NOMO-1 treated with DMSO at 0.1 percent for 48 hours (cell line): ENCODE measurements at regions not wholly inside any gene's neighbourhood (a gene's known extent, or its start where the extent isn't known, plus 50 kb on each side); places are given as distances from the start of the nearest gene placed in this dataset.

ENCODE experiments used
- DNase-seq: peaks from one replicate; lab custom pipeline; 2025; ENCODE audit not compliant: unreplicated experiment; lab: John Stamatoyannopoulos, UW

DNA sequence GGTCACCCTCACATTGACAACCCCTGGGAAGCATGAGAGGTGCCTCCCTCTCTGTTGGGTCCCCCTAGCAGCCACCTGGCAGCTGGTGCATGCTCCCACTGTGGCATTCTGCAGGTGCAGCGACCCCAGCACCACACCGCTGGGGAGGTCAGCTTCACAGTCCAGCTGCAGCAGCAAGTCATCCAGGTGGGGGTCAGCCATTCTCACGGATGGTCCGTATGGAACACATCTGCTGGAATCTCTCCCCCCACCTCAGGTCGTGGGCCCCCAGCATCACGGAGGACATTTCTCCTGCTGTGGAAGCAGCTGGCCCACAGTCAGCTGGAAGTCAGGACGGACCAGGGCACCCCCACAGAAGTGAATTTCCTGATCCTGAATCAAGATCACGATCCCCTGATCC lies 201.3 kb downstream of the COG6 start:
- no peak for DNase-seq

DNA sequence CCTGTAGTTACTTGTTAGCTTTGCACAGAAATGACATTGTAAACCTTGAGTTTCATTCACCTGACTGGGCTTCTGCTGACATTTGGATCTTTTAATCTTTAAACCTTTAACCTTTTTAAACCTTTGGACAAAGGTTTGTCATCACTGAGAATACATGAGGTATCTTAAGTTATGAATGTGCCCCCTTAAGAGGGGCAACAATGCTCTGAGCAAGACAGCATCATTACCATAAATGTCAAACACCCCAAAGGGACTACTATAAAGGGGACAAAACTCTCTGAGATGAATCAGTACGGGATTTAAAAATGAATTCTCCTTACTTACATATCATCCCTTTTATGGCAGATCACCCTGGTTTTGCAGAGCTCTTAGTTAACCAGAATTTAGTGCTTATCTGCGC lies 203.3 kb downstream of the COG6 start:
- DNase-seq = no peak

DNA sequence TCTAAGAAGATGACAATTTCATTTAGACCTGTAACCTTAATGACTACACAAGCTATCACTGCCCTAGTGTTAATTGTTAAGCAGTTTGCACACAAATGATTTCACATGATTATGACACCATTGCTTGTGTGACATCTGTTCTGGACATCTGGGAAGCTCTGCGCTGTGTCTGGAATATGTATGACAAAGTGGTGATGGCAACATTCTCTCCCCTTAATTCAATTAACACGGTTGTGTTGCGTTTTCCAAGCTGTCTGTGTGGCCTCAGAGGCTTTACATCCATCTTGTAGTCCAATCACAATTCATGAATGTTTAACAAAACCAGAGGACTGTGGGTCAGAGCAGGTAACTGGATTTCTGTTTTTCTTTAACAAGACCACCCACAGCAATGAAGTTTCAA lies 204.4 kb downstream of the COG6 start:
- no peak for DNase-seq

DNA sequence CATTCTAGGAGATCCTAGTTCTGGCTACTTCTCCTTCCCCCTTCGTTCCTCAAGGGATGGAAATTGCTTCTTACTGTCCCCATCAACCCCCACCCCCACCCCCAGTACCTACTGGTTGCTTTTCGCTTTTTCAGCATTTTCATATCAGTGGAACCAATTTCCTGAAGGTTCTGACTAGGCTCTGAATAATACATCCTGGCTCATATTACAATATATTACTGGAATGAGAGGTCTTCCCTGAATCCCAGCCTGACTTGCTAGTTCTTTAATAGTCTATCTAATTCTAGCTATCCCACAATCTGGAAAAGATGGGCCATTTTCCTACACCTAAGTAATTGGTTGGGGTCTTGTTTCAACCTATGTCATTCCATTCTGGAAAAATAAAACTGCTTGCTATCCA lies 207.4 kb downstream of the COG6 start:
- DNase-seq = no peak

DNA sequence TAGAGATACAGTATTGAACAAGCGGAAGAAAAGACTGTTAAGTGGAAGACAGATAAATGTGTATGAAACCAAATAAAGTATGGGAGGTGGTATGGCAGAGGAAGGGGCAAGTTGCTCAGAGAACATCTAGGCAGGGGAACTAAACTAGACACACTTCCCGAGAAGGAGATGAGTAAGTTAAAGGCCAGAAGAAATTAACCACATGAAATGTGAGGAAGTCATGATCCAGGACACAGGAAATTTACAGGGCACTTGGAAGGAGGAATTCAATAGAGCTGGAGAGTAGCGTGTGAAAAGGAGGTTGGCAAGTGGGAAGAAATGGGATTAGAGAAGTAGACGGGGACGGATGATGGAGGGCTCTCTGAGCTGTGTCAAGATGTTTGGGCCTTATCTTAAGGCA lies 208.8 kb downstream of the COG6 start:
- DNase-seq = no peak

DNA sequence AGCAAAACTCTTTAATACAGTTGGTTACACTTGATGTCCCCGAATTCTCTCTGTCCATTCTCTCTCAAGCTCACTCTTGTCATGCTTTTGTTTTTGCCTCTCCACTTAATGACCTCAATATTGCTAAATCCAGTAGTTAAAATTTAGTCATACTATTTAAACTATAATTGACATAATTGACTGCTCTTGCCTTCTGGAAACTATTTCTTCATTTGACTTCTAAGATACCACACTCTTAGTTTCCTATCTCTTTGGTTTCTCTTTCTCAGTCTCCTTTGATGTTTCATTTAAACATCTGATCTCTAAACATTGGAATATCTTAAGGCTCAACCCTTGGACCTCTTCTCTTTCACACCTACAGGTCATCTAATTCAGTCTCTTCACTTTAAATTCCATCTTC lies 211.3 kb downstream of the COG6 start:
- DNase-seq = peak; percentile 21

DNA sequence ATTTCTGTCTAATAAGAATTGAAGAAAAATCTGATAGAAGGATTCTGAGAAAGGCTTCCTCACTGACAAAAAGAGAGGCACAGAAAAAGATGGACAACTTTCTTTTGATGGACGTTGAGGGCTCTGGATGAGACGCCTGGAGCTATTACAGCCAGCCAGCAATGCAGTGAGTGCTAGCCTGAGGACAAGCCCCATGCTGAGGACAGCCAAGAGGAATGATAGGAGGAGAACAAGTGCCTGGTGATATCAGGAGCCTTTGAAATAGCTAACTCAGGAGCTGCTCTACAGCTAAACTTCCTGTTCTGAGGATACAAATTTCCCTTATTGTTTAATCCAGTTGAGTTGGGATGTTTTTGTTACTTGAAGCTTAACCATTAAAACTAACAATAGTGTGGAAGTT lies 212.3 kb downstream of the COG6 start:
- no peak for DNase-seq

DNA sequence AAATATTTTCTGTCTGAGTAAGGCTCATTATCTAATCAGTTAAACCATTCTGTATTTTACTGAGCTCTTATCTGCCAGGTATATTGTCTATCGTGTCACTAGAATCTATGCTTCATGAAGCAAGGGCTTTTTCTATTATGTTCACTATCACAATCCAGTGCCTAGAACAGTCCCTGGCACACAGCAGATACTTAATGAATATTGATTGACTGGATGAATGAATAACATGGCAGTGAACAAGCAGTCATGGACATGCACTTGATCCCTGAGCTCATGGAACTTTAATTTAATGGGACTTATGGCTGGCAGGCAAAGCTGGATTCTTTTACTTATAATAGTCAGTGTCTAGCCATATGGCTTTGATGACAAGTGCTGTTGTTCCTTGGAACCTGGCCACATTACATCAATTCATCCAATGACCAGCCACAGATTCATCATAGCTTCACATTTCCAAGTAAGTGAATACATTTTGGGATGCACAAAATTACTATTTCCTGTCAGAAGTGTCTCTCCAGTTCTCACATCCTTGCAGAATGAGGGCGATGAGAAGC lies 214.8 kb downstream of the COG6 start:
- no peak for DNase-seq

DNA sequence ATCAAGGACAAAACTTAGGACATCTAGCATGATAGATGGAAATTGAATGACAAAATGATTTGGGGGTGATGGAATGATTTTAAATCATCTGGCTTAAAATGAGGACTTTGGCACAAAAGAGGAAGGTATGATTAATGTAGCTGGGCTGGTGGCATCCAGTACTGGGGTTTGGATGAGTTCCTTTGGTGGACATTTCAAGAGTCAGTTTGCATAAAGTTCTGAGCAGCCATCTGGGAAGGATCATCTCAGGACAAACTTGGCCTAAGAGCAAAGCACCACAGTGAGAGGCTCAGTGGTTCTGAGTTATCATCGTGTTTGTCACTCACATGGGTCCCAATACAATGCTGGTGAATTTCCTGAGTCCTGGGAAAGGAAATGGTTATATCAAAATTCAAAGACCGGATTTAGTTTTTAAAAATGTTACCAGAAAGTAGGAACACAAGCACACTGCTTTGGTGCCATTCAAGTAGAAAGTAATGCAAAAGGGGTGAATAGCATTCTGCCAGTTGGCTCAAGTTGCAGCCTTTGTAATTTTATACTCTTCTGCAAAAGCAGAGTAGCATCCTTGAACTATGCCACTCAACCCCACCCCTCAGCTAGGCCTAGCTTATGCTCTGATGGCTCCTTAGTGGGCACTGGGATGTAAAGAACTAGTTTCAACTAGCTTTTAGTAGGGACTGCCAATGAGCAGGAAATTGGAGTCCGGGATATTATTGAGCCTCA lies 219.0 kb downstream of the COG6 start:
- no peak for DNase-seq

DNA sequence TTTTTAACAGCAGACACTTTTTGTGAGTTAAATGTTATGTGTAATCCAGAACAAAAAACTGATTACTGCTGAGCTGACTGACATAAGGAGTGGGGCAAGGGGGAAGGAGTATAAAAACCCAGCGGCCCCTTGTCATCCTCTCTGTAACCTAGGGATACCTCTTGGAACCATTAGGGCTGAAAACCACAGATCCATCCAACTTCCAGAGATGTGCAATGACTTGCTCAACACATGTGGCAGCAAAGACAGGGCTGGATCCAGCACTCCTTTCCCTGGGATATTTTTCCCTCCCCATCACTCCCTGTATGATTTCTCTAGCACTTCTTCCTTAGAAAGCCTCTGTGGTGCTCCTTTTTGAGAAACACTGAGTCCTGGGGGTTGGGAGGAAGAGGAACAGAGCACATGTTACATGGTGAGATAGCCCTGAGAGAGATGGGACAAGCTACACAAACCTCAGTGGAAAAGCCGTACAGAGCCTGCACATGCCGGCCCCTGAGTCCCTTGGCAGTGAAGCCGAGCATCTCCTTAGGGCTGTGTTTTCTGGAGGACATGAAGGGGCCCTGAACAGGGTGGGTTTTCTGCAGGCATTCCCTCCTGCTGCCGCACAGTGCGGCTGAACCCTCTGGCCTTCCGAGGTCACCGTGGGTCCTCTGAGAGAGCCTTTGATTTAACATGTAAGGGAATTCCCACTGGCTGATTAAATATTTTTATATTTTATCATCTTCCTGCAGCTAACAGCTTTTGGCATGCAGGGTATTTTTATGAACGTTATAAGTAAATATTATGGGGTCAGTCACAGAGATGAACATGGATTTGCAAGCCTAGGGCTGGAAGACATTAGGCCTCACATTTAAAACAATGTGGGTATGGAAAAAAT lies 219.9 kb downstream of the COG6 start:
- no peak for DNase-seq

DNA sequence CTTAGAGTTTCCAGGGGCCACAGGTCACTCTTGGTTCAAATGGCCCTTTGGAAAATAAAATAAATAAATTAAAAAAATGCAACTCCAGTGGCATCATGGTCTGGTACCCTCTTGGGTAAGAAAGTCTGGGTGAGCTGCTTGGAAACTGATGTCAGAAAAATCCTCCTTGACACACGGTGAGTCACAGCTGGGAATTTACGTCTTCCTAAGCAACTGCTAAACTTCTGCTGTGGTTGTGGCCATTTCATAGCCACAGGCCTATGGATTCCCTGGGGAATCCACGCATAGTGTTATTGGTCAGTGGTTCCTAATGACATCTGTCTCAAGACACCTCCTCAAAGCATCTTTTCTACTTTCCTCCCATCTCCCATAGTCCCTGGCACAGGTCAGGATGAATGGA lies 220.8 kb downstream of the COG6 start:
- no peak for DNase-seq

DNA sequence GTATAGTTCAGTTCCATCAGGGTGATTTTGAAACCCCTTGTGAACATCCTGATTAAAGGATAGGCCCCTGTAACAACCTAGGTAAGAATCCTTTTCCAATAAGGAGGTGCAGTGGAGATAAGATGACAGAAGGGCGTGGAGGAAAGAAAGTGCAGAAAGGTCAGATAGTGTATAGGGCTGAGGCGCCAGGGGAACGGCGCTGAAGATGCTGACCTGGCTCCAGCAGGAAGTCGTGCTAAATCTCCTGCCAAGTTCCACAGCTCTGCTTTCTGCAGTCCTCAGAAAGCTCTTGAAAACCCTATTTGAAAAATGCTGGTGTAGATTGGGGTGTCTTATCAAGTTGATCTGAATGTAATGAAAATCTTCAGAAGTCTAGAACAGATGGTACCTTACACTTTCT lies 221.7 kb downstream of the COG6 start:
- DNase-seq = no peak

DNA sequence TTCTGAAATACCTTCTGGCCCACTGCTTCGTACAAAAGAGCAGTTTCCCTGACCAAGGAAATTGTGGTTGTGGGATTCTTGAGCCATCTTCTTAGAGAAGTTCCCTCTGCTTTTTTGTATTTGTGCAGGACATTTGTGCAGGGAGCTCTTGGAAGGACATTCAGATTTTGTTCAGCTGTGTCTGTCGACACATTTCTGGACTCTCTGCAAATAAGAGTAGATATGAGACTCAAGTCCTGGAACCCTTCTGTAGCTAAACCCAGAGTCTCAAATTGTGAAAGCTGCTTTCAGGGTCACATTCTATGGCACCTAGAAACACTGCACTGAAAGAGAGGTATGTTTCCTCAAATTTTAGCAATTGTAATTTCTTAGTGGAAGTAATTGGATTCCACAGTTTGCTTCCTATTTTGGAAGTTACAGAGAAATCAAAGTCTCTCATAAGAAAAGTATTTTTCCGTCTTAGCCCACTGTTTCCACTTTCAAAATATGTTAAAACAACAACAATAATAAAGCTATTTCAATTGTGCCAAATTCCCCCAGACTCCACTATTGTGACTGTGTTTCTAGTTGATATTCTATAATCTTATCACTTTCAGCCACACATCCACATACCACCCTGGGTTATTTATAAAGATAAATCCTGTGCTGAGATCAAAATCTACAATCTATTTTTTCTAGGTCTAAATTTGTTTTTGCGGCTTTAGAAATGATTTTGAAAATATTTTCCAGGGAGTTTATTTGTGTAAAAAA lies 224.0 kb downstream of the COG6 start:
- DNase-seq = no peak

DNA sequence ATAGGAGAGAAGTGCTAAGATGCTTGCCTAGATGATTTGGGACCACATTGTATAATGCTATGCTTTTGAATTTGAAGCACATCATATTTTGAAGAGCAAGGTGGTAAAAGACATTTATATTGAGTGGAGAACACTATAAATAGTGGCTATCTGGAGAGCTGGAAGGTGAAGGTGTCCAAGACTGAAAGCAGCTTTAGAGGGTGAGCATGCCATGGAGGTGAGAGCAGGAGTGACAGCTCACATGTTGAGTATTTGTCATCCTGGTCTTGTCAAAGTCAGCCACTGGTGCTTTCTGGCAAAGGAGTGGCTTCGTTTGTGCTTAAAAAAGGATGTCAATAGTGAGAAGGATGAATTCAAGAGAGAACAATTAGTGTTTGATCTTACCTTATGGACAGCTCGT lies 225.9 kb downstream of the COG6 start:
- no peak for DNase-seq

DNA sequence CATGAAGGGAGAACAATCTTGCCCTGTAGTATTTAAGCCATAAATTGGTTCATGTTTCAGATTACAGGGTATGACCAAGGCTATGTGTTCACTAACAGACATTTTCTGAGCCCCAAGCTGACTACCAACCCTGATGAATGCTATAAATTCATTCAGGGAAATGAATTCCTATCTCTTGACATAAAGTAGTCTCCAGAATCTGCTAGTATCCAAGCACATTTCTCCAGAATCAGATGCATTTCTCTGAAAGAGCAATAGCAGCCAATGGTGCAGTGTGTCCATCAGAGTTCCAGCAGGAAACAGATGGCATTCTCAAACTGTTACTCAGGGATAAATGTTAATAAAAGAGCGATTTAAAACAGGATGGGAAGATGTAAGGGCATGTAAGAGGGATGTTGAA lies 226.4 kb downstream of the COG6 start:
- DNase-seq = no peak

DNA sequence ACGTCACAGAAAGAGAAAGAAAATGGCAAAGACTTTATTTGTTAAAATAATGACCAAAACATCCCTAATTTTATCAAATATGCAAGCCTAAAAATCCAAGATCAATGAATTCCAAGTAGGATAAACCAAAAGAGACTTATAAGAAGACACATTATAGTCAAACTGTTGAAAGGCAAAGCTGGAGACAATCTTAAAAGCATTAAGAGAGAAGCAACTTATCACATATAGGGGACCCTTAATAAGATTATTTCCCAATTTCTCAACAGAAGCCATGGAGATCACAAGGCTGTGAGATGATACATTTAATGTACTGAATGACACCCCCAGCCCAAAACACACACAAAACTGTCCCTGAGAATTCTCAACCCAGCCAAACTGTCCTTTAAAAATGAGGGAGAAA lies 228.7 kb downstream of the COG6 start:
- DNase-seq = no peak

DNA sequence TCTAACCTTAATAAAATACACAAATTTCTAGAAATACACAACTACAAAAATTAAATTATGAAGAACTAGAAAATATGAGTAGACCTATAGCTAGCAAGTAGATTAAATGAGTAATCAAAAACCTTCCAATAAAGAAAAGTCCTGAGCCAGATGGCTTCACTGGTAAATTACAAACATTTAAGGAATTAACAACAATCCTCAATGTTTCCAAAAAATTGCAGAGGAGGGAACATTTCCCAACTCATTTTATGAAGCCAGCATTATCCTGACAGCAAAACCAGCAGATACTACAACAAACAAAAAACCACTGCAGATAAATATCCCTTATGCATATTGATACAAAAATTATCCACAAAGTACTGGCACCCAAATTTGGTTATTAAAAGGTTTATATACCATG lies 230.9 kb downstream of the COG6 start:
- no peak for DNase-seq

DNA sequence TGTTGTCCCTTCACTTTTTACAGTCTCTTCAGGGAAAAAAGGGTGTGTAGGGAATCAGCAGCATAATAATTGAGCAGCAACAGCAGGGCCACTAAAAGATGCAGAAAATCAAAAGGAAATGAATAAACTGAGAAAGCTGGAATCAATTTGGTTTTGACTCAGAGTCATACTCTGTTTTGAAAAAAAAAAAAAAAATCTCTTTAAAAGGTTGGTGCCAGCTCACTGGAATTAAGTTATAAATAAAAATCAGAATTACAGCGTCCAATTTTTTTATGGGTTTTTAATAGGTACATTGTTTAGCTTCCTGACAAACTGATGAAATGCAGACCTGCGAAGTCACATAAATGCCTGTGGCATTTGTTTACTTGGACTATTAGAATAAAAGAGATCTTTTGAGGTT lies 231.9 kb downstream of the COG6 start:
- no peak for DNase-seq

DNA sequence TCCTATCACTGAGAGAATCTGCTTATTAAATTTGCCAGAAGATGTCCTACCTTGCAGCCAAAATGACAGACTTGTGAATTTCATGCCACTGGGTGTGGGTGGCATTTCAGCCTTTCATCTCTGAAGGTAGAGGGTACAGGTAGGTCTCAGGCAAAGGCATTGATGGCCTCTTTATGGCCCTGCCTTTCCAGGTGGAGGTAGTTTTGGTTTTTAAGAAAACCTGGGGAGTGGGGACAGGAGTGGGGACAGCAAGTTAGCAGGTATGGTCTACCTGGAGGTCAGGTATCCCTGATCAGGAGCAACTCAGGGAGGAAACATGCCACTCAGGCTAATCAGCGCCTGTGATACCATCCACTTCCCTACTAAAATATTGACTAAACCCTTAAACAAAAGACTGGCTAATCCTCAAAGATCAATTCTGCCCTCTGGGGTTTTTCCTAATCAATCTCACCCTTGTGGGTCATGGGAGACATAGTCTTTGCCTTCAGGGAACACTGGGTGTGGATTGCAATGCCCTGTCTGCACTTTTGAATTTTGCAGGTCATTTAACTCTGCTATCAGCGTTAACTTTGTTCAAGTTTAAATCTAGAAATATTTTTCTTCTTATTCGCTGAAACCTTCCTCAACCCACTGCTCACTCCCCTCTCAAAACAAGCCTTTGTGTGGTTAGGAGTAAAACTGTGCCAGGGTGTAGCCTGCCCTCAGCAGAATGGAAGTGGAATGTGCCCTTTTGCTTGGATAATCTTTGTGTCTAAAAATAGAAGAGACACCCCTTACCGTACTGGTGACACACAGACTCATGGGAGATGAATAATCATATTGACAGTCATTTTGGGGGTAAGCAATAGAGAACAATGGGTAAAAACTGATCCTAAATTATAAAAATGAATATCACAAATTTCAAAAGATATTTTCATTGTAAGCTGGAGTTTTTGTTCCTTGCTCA lies 233.7 kb downstream of the COG6 start:
- no peak for DNase-seq

DNA sequence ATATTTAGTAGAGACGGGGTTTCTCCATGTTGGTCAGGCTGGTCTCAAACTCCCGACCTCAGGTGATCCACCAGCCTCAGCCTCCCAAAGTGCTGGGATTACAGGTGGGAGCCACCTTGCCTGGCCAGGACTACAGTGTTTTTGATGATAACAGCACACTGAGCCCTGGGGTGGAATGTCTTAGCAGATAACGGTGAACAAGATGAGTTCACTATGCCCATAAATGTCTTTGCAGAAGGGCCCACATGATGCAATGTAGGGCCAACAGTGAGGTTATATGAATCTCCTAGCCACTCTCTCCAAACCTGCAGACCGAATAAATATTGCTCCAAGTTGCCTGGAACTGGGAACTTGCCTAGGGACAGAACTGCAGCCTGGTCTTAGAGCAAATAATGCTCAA lies 235.1 kb downstream of the COG6 start:
- DNase-seq = no peak
